HG03521 (cell line): ENCODE measurements at regions not wholly inside any gene's neighbourhood (a gene's known extent, or its start where the extent isn't known, plus 50 kb on each side); places are given as distances from the start of the nearest gene placed in this dataset.
"Not testable (repeated sequence)": the region's sequence is repeated elsewhere in the genome, so short reads cannot be mapped to it uniquely, and the experiment has no call there.

ENCODE experiments used
- ATAC-seq: cut with Tn5 transposase; IDR thresholded peaks from one replicate; pipeline ENCODE4 v1.9.1; 2021; ENCODE audit warnings: mild to moderate bottlenecking, moderate library complexity; ENCODE audit not compliant: unreplicated experiment

- ATAC-seq, result no peak
Observed at GRCh38 chr5:120813551-120813950, 349.5 kb downstream of the PRR16 start.

- no peak for ATAC-seq
Observed at GRCh38 chr5:120817044-120817985, 353.2 kb downstream of the PRR16 start.

- no peak for ATAC-seq
Observed at GRCh38 chr5:120818128-120818527, 354.0 kb downstream of the PRR16 start.

GRCh38 chr5:120823328-120823727, 359.2 kb downstream of the PRR16 start:
- no peak for ATAC-seq

- ATAC-seq, result not testable (repeated sequence)
Observed at GRCh38 chr5:120831646-120832045, 367.5 kb downstream of the PRR16 start.

- no peak for ATAC-seq
Observed at GRCh38 chr5:120841830-120842229, 377.7 kb downstream of the PRR16 start.

- no peak for ATAC-seq
Observed at GRCh38 chr5:120843390-120843980, 379.4 kb downstream of the PRR16 start.

- ATAC-seq, result no peak
Observed at GRCh38 chr5:120848883-120849282, 384.8 kb downstream of the PRR16 start.

GRCh38 chr5:120852222-120852860, 388.2 kb downstream of the PRR16 start:
- ATAC-seq, result no peak

- no peak for ATAC-seq
Observed at GRCh38 chr5:120866997-120867396, 402.9 kb downstream of the PRR16 start.

- no peak for ATAC-seq
Observed at GRCh38 chr5:120869831-120870230, 405.7 kb downstream of the PRR16 start.

GRCh38 chr5:120872297-120872696, 408.2 kb downstream of the PRR16 start:
- ATAC-seq, result no peak

GRCh38 chr5:120873083-120873482, 409.0 kb downstream of the PRR16 start:
- ATAC-seq, result no peak

- ATAC-seq, result no peak
Observed at GRCh38 chr5:120874081-120874862, 410.2 kb downstream of the PRR16 start.

- ATAC-seq, result no peak
Observed at GRCh38 chr5:120882038-120882775, 418.1 kb downstream of the PRR16 start.

GRCh38 chr5:120886351-120886860, 422.3 kb downstream of the PRR16 start:
- ATAC-seq, result no peak

GRCh38 chr5:120895660-120896059, 431.6 kb downstream of the PRR16 start:
- ATAC-seq, result no peak

- no peak for ATAC-seq
Observed at GRCh38 chr5:120901199-120901598, 437.1 kb downstream of the PRR16 start.

GRCh38 chr5:120907953-120908352, 443.9 kb downstream of the PRR16 start:
- ATAC-seq, result no peak

GRCh38 chr5:120910629-120911028, 446.5 kb downstream of the PRR16 start:
- no peak for ATAC-seq
